Natural killer cell (primary cell): ENCODE measurements at regions not wholly inside any gene's neighbourhood (a gene's known extent, or its start where the extent isn't known, plus 50 kb on each side); places are given as distances from the start of the nearest gene placed in this dataset.

ENCODE experiments used
- ATAC-seq, 3 donors: fragments of 150-1000 bp in 2 of 3; fragments of 200-7000 bp in 1 of 3; cut with Tn5 transposase; 1 replicate in 1 of 3; 2 replicates in 2 of 3; pipeline ENCODE4 v1.10.0; 2021; ENCODE audit warnings: mild to moderate bottlenecking in 2 of 3, moderate library complexity in 2 of 3
- DNase-seq, 2 donors: peaks; one replicate each; pipeline versions ENCODE4 v3.0.0 to v3.0.0-alpha.2; 2013 to 2021; ENCODE audit warnings: mixed read lengths in 1 of 2
- H3K27ac ChIP-seq: one replicate; pipeline ENCODE4 v1.5.1; 2013; ENCODE audit warnings: mild to moderate bottlenecking, low read length
- H3K27me3 ChIP-seq: one replicate; pipeline ENCODE4 v1.6.1; 2013; ENCODE audit warnings: low read length; ENCODE audit not compliant: control insufficient read depth, insufficient read depth
- H3K36me3 ChIP-seq: one replicate; pipeline ENCODE4 v1.6.1; 2013; ENCODE audit warnings: low read length; ENCODE audit not compliant: control insufficient read depth, insufficient read depth
- H3K4me1 ChIP-seq: one replicate; pipeline ENCODE4 v1.6.1; 2013; ENCODE audit warnings: low read length; ENCODE audit not compliant: control insufficient read depth, insufficient read depth
- H3K4me3 ChIP-seq: one replicate; pipeline ENCODE4 v1.5.1; 2013; ENCODE audit warnings: low read length
- H3K9me3 ChIP-seq: one replicate; pipeline ENCODE4 v1.6.1; 2013; ENCODE audit warnings: low read length; ENCODE audit not compliant: control insufficient read depth, insufficient read depth
- H3K27ac Mint-ChIP-seq, 2 donors: one replicate each; pipeline ENCODE4 v1.8.0; 2022; ENCODE audit warnings: mild to moderate bottlenecking in 2 of 2, mixed read lengths in 2 of 2, moderate library complexity in 1 of 2
- H3K27me3 Mint-ChIP-seq, 2 donors: one replicate each; pipeline ENCODE4 v1.8.0; 2022; ENCODE audit warnings: low read depth in 2 of 2, mixed read lengths in 2 of 2
- H3K36me3 Mint-ChIP-seq: one replicate; pipeline ENCODE4 v1.8.0; 2022; ENCODE audit warnings: mixed read lengths
- H3K4me1 Mint-ChIP-seq, 2 donors: one replicate each; pipeline ENCODE4 v1.8.0; 2022; ENCODE audit warnings: mixed read lengths in 2 of 2
- H3K4me3 Mint-ChIP-seq: one replicate; pipeline ENCODE4 v1.8.0; 2022; ENCODE audit warnings: mild to moderate bottlenecking, moderate library complexity, mixed read lengths
- H3K9me3 Mint-ChIP-seq, 2 donors: one replicate each; pipeline ENCODE4 v1.8.0; 2022; ENCODE audit warnings: mixed read lengths in 2 of 2
- CTCF ChIP-seq: fragments of 200-600 bp; IDR thresholded peaks from one replicate; pipeline ENCODE4 v1.8.0; 2022; ENCODE audit warnings: antibody characterized with exemption
- WGBS: methylation state at CpG from one replicate; pipeline ENCODE4 v1.1.7; 2013; ENCODE audit warnings: missing lambda C conversion rate; ENCODE audit not compliant: insufficient coverage; 5-methylcytosine and 5-hydroxymethylcytosine counted together
- intact Hi-C: fragments of 100-400 bp; cut with micrococcal nuclease; formaldehyde crosslinking; loops from one replicate; pipeline ENCODE4 v1.14.2; 2022

- H3K9me3 Mint-ChIP-seq = no peaks in the 10 kb centered on the region
- H3K4me3 ChIP-seq = no peak overlapping the region
- H3K27ac ChIP-seq = no peak overlapping the region
- ATAC-seq (peak; percentile 49 to 60 (median 58)), DNase-seq (peak; percentile 19 to 71)
- peak; percentile 23 for TF ChIP-seq CTCF
- WGBS = 55% methylated on average over 5 of the region's 6 CpGs
- H3K27me3 Mint-ChIP-seq = peaks cover 2 to 10% of the 10 kb centered on the region in 2 donors
- no peaks in the 10 kb centered on the region for H3K27me3 ChIP-seq
- no peaks in the 10 kb centered on the region for H3K36me3 ChIP-seq
- H3K4me3 Mint-ChIP-seq = no peak overlapping the region
- H3K9me3 ChIP-seq = no peaks in the 10 kb centered on the region
- intact Hi-C loops = loop anchor here (1.0 to 10.0 kb wide), 2 partner anchors 312 to 565 kb away; no protein-coding TSS in a partner anchor
- H3K4me1 Mint-ChIP-seq = no peaks in the 10 kb centered on the region
- no peaks in the 10 kb centered on the region for H3K36me3 Mint-ChIP-seq
- no peaks in the 10 kb centered on the region for H3K4me1 ChIP-seq
- H3K27ac Mint-ChIP-seq = no peak overlapping the region
Observed at GRCh38 chr3:101069901-101070798, 76.9 kb upstream of the ABI3BP start.

GRCh38 chr3:101068876-101069606 lies 75.8 kb upstream of the ABI3BP start:
- H3K36me3 Mint-ChIP-seq = no peaks in the 10 kb centered on the region
- H3K4me3 Mint-ChIP-seq = no peak overlapping the region
- Histone ChIP-seq H3K36me3 (no peaks in the 10 kb centered on the region), H3K9me3 (no peaks in the 10 kb centered on the region), H3K27me3 (no peaks in the 10 kb centered on the region), H3K4me1 (no peaks in the 10 kb centered on the region), H3K27ac (no peak overlapping the region), H3K4me3 (no peak overlapping the region)
- no peak overlapping the region for H3K27ac Mint-ChIP-seq
- H3K9me3 Mint-ChIP-seq = no peaks in the 10 kb centered on the region
- ATAC-seq = no peak
- no peak for TF ChIP-seq CTCF
- intact Hi-C loops = no loop called here
- no peak for DNase-seq
- no peaks in the 10 kb centered on the region for H3K4me1 Mint-ChIP-seq
- WGBS = 23% methylated on average over 1 of the region's 1 CpG
- peaks cover 6 to 10% of the 10 kb centered on the region in 2 donors for H3K27me3 Mint-ChIP-seq

- ATAC-seq (no peak), DNase-seq (no peak)
- H3K27ac Mint-ChIP-seq = no peak overlapping the region
- no peaks in the 10 kb centered on the region for H3K4me1 Mint-ChIP-seq
- no peaks in the 10 kb centered on the region for H3K36me3 ChIP-seq
- H3K27me3 Mint-ChIP-seq = peaks cover 10% of the 10 kb centered on the region in 2 donors
- TF ChIP-seq CTCF = no peak
- no peaks in the 10 kb centered on the region for H3K36me3 Mint-ChIP-seq
- no peaks in the 10 kb centered on the region for H3K27me3 ChIP-seq
- 80% methylated on average over 1 of the region's 1 CpG for WGBS
- H3K9me3 ChIP-seq = no peaks in the 10 kb centered on the region
- no peaks in the 10 kb centered on the region for H3K9me3 Mint-ChIP-seq
- H3K27ac ChIP-seq = no peak overlapping the region
- no peak overlapping the region for H3K4me3 ChIP-seq
- no peak overlapping the region for H3K4me3 Mint-ChIP-seq
- no peaks in the 10 kb centered on the region for H3K4me1 ChIP-seq
- intact Hi-C loops = no loop called here
Observed at GRCh38 chr3:101066711-101067129, 73.5 kb upstream of the ABI3BP start.
